Uterus (tissue), 3 donors: ENCODE measurements at regions not wholly inside any gene's neighbourhood (a gene's known extent, or its start where the extent isn't known, plus 50 kb on each side); places are given as distances from the start of the nearest gene placed in this dataset.

Experiments
- DNase-seq, 2 donors: peaks; one replicate each; pipeline ENCODE4 v3.0.0-alpha.2; 2019 to 2020
- H3K27ac ChIP-seq, 2 donors: fragments of 200-600 bp; sonication (generic); 1 replicate in 1 of 2; 2 replicates in 1 of 2; pipeline ENCODE4 v1.5.1; 2016 to 2018
- H3K27me3 ChIP-seq, 2 donors: fragments of 200-600 bp; sonication (generic); one replicate each; pipeline ENCODE4 v1.5.1; 2018 to 2019; ENCODE audit warnings: control low read depth in 1 of 2
- H3K36me3 ChIP-seq, 2 donors: fragments of 200-600 bp; sonication (generic); one replicate each; pipeline ENCODE4 v1.5.1; 2019; ENCODE audit warnings: control low read depth in 1 of 2
- H3K4me1 ChIP-seq, 2 donors: fragments of 200-600 bp; sonication (generic); one replicate each; pipeline ENCODE4 v1.5.1; 2018 to 2019; ENCODE audit warnings: control low read depth in 1 of 2
- H3K4me3 ChIP-seq, 2 donors: fragments of 200-600 bp; sonication (generic); 1 replicate in 1 of 2; 2 replicates in 1 of 2; pipeline ENCODE4 v1.5.1; 2018 to 2019; ENCODE audit warnings: mild to moderate bottlenecking in 1 of 2
- H3K9me3 ChIP-seq, 2 donors: fragments of 200-600 bp; sonication (generic); one replicate each; pipeline ENCODE4 v1.5.1; 2019; ENCODE audit warnings: control low read depth in 1 of 2
- POLR2A ChIP-seq, 2 donors: fragments of 450-650 bp; IDR thresholded peaks; one replicate each; pipeline ENCODE4 v1.6.1; 2016; ENCODE audit warnings: antibody characterized with exemption in 2 of 2, mild to moderate bottlenecking in 1 of 2, moderate library complexity in 1 of 2
- intact Hi-C: fragments of 100-400 bp; cut with DNase I; formaldehyde crosslinking; loops from one replicate; pipeline ENCODE4 v1.15.1; 2023; ENCODE audit warnings: low total_unique reads
- TF ChIP-seq, protein P1 (sequence below), 4 experiments: fragments of 200-600 bp in 2 of 4; fragments of 450-650 bp in 2 of 4; sonication (generic) in 2 of 4; IDR thresholded peaks; one replicate each; pipeline ENCODE4 v1.5.1; 2016 to 2019; ENCODE audit warnings: antibody characterized with exemption in 4 of 4, mild to moderate bottlenecking in 2 of 4, moderate library complexity in 1 of 4
- donor health status: DM: yes; HTN: yes; CAD: no.

DNA sequence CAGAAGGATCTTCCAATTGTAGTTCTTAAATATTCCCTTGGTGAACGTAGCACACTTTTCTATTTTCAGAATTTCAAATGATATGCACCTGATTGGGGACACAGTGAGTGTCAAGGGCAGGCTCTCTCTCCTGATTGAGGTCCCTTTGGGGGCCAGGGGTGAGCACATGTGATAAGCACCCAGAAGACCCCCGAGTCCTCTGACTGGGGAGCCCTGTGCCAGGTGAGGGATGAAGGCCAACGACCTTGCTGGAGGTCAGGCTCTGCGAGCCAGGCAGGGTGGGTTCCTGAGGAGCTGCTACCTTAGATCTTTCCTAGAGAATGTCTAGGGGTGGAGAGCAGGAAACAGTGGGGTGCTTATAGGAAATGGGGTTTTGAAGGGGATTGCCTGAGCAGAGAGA, 1253.9 kb downstream of the BRD1 start:
- no peaks in the 10 kb centered on the region for H3K9me3 ChIP-seq
- H3K27me3 ChIP-seq: no peaks in the 10 kb centered on the region
- no peak overlapping the region for H3K4me3 ChIP-seq
- intact Hi-C loops: no loop called here
- DNase-seq: no peak
- no peaks in the 10 kb centered on the region for H3K4me1 ChIP-seq
- H3K36me3 ChIP-seq: no peaks in the 10 kb centered on the region
- no peak for TF ChIP-seq POLR2A (IDR thresholded peaks at IDR 0.05)
- TF ChIP-seq, protein P1, sequence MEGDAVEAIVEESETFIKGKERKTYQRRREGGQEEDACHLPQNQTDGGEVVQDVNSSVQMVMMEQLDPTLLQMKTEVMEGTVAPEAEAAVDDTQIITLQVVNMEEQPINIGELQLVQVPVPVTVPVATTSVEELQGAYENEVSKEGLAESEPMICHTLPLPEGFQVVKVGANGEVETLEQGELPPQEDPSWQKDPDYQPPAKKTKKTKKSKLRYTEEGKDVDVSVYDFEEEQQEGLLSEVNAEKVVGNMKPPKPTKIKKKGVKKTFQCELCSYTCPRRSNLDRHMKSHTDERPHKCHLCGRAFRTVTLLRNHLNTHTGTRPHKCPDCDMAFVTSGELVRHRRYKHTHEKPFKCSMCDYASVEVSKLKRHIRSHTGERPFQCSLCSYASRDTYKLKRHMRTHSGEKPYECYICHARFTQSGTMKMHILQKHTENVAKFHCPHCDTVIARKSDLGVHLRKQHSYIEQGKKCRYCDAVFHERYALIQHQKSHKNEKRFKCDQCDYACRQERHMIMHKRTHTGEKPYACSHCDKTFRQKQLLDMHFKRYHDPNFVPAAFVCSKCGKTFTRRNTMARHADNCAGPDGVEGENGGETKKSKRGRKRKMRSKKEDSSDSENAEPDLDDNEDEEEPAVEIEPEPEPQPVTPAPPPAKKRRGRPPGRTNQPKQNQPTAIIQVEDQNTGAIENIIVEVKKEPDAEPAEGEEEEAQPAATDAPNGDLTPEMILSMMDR (IDR thresholded peaks at IDR 0.05): no peak
- no peak overlapping the region for H3K27ac ChIP-seq

- intact Hi-C loops: no loop called here
- no peaks in the 10 kb centered on the region for H3K27me3 ChIP-seq
Observed at GRCh38 chr22:48572951-48573350, 1254.7 kb downstream of the BRD1 start.

GRCh38 chr22:48570912-48571311, 1256.8 kb downstream of the BRD1 start:
- no peaks in the 10 kb centered on the region for H3K27me3 ChIP-seq
- H3K27ac ChIP-seq: no peak overlapping the region
- H3K4me3 ChIP-seq: no peak overlapping the region
- no peaks in the 10 kb centered on the region for H3K9me3 ChIP-seq
- intact Hi-C loops: no loop called here
- DNase-seq: no peak
- no peaks in the 10 kb centered on the region for H3K4me1 ChIP-seq
- TF ChIP-seq, protein P1 (IDR thresholded peaks at IDR 0.05): no peak
- TF ChIP-seq POLR2A (IDR thresholded peaks at IDR 0.05): no peak
- no peaks in the 10 kb centered on the region for H3K36me3 ChIP-seq

More at GRCh38 chr22:48572951-48573350, 1254.7 kb downstream of the BRD1 start:
- no peak overlapping the region for H3K4me3 ChIP-seq
- H3K9me3 ChIP-seq: no peaks in the 10 kb centered on the region
- no peak overlapping the region for H3K27ac ChIP-seq
- no peaks in the 10 kb centered on the region for H3K36me3 ChIP-seq
- H3K4me1 ChIP-seq: no peaks in the 10 kb centered on the region
- no peak for DNase-seq
- no peak for TF ChIP-seq POLR2A (IDR thresholded peaks at IDR 0.05)
- TF ChIP-seq, protein P1 (IDR thresholded peaks at IDR 0.05): no peak

GRCh38 chr22:48569476-48570233, 1258.0 kb downstream of the BRD1 start:
- H3K4me1 ChIP-seq: no peaks in the 10 kb centered on the region
- H3K27me3 ChIP-seq: no peaks in the 10 kb centered on the region
- intact Hi-C loops: no loop called here
- TF ChIP-seq, protein P1 (IDR thresholded peaks at IDR 0.05): no peak
- no peak for TF ChIP-seq POLR2A (IDR thresholded peaks at IDR 0.05)
- H3K36me3 ChIP-seq: no peaks in the 10 kb centered on the region
- no peaks in the 10 kb centered on the region for H3K9me3 ChIP-seq
- DNase-seq: no peak
- no peak overlapping the region for H3K4me3 ChIP-seq
- no peak overlapping the region for H3K27ac ChIP-seq

DNA sequence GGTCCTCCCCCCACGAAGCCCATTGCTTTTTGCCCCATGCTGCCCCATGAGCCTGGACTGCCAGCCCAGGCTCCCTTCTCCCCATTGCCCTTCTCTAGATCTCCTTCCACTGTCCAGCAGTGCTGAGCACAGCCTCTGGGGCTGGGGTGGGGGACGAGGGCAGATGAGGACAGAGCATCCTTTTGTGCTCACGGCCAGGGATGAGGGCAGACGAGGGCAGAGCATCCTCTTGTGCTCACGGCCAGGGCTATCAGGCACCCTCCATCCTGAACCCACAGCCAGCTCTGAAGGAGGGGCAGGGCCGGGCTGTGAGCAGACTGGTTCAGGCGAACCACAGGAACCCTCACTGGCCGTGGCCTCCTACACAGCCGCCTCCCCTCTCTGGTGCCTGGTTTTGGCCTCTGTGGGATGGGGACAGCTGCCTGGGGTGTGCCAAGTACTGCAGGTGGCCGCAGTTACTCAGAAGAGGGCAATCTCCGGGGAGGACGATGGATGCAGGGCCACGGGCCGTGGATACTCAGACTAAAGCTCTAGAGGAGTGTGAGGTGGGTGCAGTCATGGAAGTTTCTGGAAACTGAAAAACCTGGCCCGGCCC, 1258.8 kb downstream of the BRD1 start:
- Histone ChIP-seq H3K9me3 (no peaks in the 10 kb centered on the region), H3K4me3 (no peak overlapping the region), H3K27ac (no peak overlapping the region), H3K36me3 (no peaks in the 10 kb centered on the region), H3K27me3 (no peaks in the 10 kb centered on the region), H3K4me1 (no peaks in the 10 kb centered on the region)
- TF ChIP-seq, protein P1 (IDR thresholded peaks at IDR 0.05): no peak
- TF ChIP-seq POLR2A (IDR thresholded peaks at IDR 0.05): no peak
- intact Hi-C loops: no loop called here
- no peak for DNase-seq
